KMS-11 (cell line): ENCODE measurements at regions not wholly inside any gene's neighbourhood (a gene's known extent, or its start where the extent isn't known, plus 50 kb on each side); places are given as distances from the start of the nearest gene placed in this dataset.

Experiments
- H2AFZ ChIP-seq: fragments of 200-600 bp; sonication (generic); 2 replicates; pipeline ENCODE4 v1.6.1; 2016; ENCODE audit warnings: antibody characterized with exemption, mixed run types, low read depth
- H3K27ac ChIP-seq: fragments of 200-600 bp; sonication (generic); 2 replicates; pipeline ENCODE4 v1.6.1; 2016; ENCODE audit warnings: mild to moderate bottlenecking, mixed run types
- H3K27me3 ChIP-seq: fragments of 200-600 bp; sonication (generic); 2 replicates; pipeline ENCODE4 v1.6.1; 2017; ENCODE audit warnings: mild to moderate bottlenecking, low read depth, mixed run types, moderate library complexity; ENCODE audit not compliant: insufficient read depth
- H3K36me3 ChIP-seq: fragments of 200-600 bp; sonication (generic); 2 replicates; pipeline ENCODE4 v1.6.1; 2017; ENCODE audit warnings: mild to moderate bottlenecking, mixed run types; ENCODE audit not compliant: insufficient read depth
- H3K4me1 ChIP-seq: fragments of 200-600 bp; sonication (generic); 2 replicates; pipeline ENCODE4 v1.6.1; 2016; ENCODE audit warnings: mild to moderate bottlenecking, low read depth, mixed run types; ENCODE audit not compliant: poor library complexity, severe bottlenecking
- H3K4me2 ChIP-seq: fragments of 200-600 bp; sonication (generic); 2 replicates; pipeline ENCODE4 v1.7.0; 2016; ENCODE audit warnings: mild to moderate bottlenecking, mixed run types
- H3K4me3 ChIP-seq: fragments of 200-600 bp; sonication (generic); IDR thresholded peaks from 2 replicates; pipeline ENCODE4 v1.6.1; 2017; ENCODE audit warnings: low read depth, low read length, mixed read lengths; ENCODE audit not compliant: insufficient read depth
- H3K79me2 ChIP-seq: fragments of 200-600 bp; sonication (generic); 2 replicates; pipeline ENCODE4 v1.6.1; 2016; ENCODE audit warnings: low read depth, mixed run types; ENCODE audit not compliant: insufficient read depth
- H3K9ac ChIP-seq: fragments of 200-600 bp; sonication (generic); 2 replicates; pipeline ENCODE4 v1.6.1; 2016; ENCODE audit warnings: mild to moderate bottlenecking, mixed run types
- H4K20me1 ChIP-seq: fragments of 200-600 bp; sonication (generic); 2 replicates; pipeline ENCODE4 v1.6.1; 2016; ENCODE audit warnings: mild to moderate bottlenecking, mixed run types; ENCODE audit not compliant: insufficient read depth
- CTCF ChIP-seq: fragments of 200-600 bp; sonication (generic); conservative IDR thresholded peaks from 2 replicates; pipeline ENCODE4 v1.6.1; 2017; ENCODE audit warnings: low read depth, mild to moderate bottlenecking, antibody characterized with exemption, low read length, moderate library complexity, mixed read lengths

DNA sequence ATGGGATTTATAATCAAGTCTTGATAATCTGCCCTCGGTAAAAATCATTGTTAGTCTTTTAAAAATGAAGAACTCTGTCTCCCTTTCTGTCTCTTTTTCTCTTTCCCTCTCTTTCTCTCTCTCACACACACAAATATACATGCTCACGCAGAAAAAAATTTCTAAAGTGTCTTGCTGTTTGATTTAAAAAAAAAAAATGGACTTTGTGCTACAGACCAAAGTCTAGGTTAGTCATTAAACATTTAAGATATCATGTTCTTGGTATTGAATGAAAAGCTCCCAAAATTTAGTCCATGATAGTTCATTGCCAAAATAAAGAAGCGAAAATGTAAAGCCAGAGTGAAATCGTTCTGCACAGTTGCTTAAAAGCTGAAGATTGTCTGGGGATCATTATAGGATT, 665.8 kb downstream of the SORCS1 start:
- no peaks in the 10 kb centered on the region for H3K27me3 ChIP-seq
- no peak for TF ChIP-seq CTCF
- no peaks in the 10 kb centered on the region for H3K36me3 ChIP-seq
- no peak overlapping the region for H3K4me3 ChIP-seq
- H3K79me2 ChIP-seq: no peaks in the 10 kb centered on the region
- no peak overlapping the region for H3K27ac ChIP-seq
- H2AFZ ChIP-seq: no peak overlapping the region
- no peak overlapping the region for H3K4me2 ChIP-seq
- H3K4me1 ChIP-seq: no peaks in the 10 kb centered on the region
- no peaks in the 10 kb centered on the region for H4K20me1 ChIP-seq
- no peak overlapping the region for H3K9ac ChIP-seq

DNA sequence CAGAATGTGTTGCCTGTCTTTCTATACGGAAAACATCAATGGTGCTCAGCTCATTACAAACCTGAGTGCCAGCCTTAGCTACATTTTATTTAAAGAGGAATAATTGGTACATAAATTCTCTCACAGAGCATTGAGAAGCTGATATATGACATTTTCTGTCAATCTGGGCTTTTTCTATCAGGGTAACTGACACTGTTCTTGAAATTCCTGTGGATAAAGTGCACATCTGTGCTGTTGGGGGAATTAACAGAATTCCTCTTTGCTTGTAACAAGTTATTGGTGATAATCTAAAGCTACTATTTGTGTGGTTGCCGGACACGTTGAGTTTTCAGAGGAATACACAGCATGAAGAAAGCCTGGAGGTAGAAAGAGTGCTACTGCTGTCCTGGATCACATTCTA, 668.6 kb downstream of the SORCS1 start:
- H3K79me2 ChIP-seq: no peaks in the 10 kb centered on the region
- H3K27me3 ChIP-seq: no peaks in the 10 kb centered on the region
- H4K20me1 ChIP-seq: no peaks in the 10 kb centered on the region
- H3K36me3 ChIP-seq: no peaks in the 10 kb centered on the region
- H3K4me3 ChIP-seq: no peak overlapping the region
- TF ChIP-seq CTCF: no peak
- H3K4me2 ChIP-seq: no peak overlapping the region
- no peak overlapping the region for H3K27ac ChIP-seq
- no peak overlapping the region for H2AFZ ChIP-seq
- H3K9ac ChIP-seq: no peak overlapping the region
- H3K4me1 ChIP-seq: no peaks in the 10 kb centered on the region

DNA sequence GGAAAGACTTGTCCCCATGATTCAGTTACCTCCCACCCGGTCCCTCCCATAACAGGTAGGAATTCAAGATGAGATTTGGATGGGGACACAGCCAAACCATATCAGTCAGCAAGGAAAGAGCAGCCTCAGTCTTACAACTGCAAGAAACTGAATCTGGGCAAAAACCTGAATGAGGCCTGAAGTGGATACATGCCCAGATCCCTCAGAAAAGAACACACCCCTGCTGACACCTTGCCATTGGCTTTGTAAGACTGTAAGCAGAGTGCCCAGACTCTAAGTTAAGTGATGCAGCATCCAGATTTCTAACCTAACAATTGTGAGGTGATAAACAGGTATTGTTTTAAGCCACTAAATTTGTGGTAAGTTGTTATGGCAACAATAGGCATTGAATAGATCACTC, 670.8 kb downstream of the SORCS1 start:
- H3K4me3 ChIP-seq: no peak overlapping the region
- H3K79me2 ChIP-seq: no peaks in the 10 kb centered on the region
- no peaks in the 10 kb centered on the region for H4K20me1 ChIP-seq
- TF ChIP-seq CTCF: no peak
- H2AFZ ChIP-seq: no peak overlapping the region
- H3K9ac ChIP-seq: no peak overlapping the region
- no peak overlapping the region for H3K27ac ChIP-seq
- no peaks in the 10 kb centered on the region for H3K4me1 ChIP-seq
- H3K27me3 ChIP-seq: no peaks in the 10 kb centered on the region
- H3K4me2 ChIP-seq: no peak overlapping the region
- H3K36me3 ChIP-seq: no peaks in the 10 kb centered on the region

- no peak overlapping the region for H3K27ac ChIP-seq
- no peak for TF ChIP-seq CTCF
- H3K4me1 ChIP-seq: no peaks in the 10 kb centered on the region
- H3K4me2 ChIP-seq: no peak overlapping the region
- no peak overlapping the region for H3K4me3 ChIP-seq
- no peak overlapping the region for H2AFZ ChIP-seq
- no peaks in the 10 kb centered on the region for H3K79me2 ChIP-seq
- no peaks in the 10 kb centered on the region for H4K20me1 ChIP-seq
- H3K27me3 ChIP-seq: no peaks in the 10 kb centered on the region
- no peaks in the 10 kb centered on the region for H3K36me3 ChIP-seq
- H3K9ac ChIP-seq: no peak overlapping the region
These were observed 671.3 kb downstream of the SORCS1 start for GRCh38 chr10:106493226-106493625.

- no peak for TF ChIP-seq CTCF
These were observed 676.8 kb downstream of the SORCS1 start for GRCh38 chr10:106487726-106488125.

More at GRCh38 chr10:106487726-106488125, 676.8 kb downstream of the SORCS1 start:
- no peak overlapping the region for H3K4me2 ChIP-seq
- no peaks in the 10 kb centered on the region for H4K20me1 ChIP-seq
- no peak overlapping the region for H3K27ac ChIP-seq
- H2AFZ ChIP-seq: no peak overlapping the region
- H3K79me2 ChIP-seq: no peaks in the 10 kb centered on the region
- H3K9ac ChIP-seq: no peak overlapping the region
- no peaks in the 10 kb centered on the region for H3K27me3 ChIP-seq
- no peaks in the 10 kb centered on the region for H3K36me3 ChIP-seq
- no peak overlapping the region for H3K4me3 ChIP-seq
- H3K4me1 ChIP-seq: no peaks in the 10 kb centered on the region
